Keratinocyte (primary cell): ENCODE measurements at regions not wholly inside any gene's neighbourhood (a gene's known extent, or its start where the extent isn't known, plus 50 kb on each side); places are given as distances from the start of the nearest gene placed in this dataset.

Source experiments
- DNase-seq: peaks from one replicate; pipeline ENCODE4 v3.0.0-alpha.2; 2011; ENCODE audit warnings: low read depth, missing footprints, low spot score
- FAIRE-seq: peaks from 2 replicates; lab custom pipeline; 2011; peaks lifted over from hg19 to GRCh38; lab: Jason Lieb, UNC
- H2AFZ ChIP-seq: 2 replicates; pipeline ENCODE4 v1.6.0; 2012; ENCODE audit warnings: low read length, control low read depth, inconsistent platforms; ENCODE audit not compliant: control insufficient read depth
- H3K27ac ChIP-seq: 2 replicates; pipeline ENCODE4 v1.5.1; 2011; ENCODE audit warnings: low read length; ENCODE audit not compliant: control insufficient read depth, insufficient read depth
- H3K27me3 ChIP-seq: 3 replicates; pipeline ENCODE4 v1.6.0; 2011; ENCODE audit warnings: low read length; ENCODE audit not compliant: control insufficient read depth, insufficient read depth; ENCODE audit errors: extremely low read depth
- H3K36me3 ChIP-seq, 2 experiments: 2 replicates in 1 of 2; 3 replicates in 1 of 2; pipeline ENCODE4 v1.5.1; 2011; ENCODE audit warnings: low read length in 2 of 2, mild to moderate bottlenecking in 1 of 2; ENCODE audit not compliant: control insufficient read depth in 2 of 2, insufficient read depth in 2 of 2; ENCODE audit errors: extremely low read depth in 1 of 2
- H3K4me1 ChIP-seq: 3 replicates; pipeline ENCODE4 v1.5.1; 2011; ENCODE audit warnings: low read length; ENCODE audit not compliant: control insufficient read depth, insufficient read depth; ENCODE audit errors: extremely low read depth
- H3K4me2 ChIP-seq: 3 replicates; pipeline ENCODE4 v1.6.0; 2011; ENCODE audit warnings: low read depth, low read length; ENCODE audit not compliant: control insufficient read depth, insufficient read depth; ENCODE audit errors: extremely low read depth
- H3K4me3 ChIP-seq, 3 experiments: fragments of 200-600 bp in 1 of 3; sonication (generic) in 1 of 3; 2 replicates in 2 of 3; 3 replicates in 1 of 3; pipeline ENCODE4 v1.5.1; 2011 to 2016; ENCODE audit warnings: low read length in 3 of 3, mild to moderate bottlenecking in 3 of 3, control low read depth in 2 of 3, inconsistent platforms in 1 of 3, low read depth in 1 of 3, mixed read lengths in 1 of 3, mixed run types in 1 of 3, moderate library complexity in 1 of 3; ENCODE audit not compliant: control insufficient read depth in 2 of 3, insufficient read depth in 2 of 3; ENCODE audit errors: extremely low read depth in 1 of 3
- H3K79me2 ChIP-seq: 2 replicates; pipeline ENCODE4 v1.6.0; 2012; ENCODE audit warnings: low read length; ENCODE audit not compliant: control insufficient read depth, insufficient read depth
- H3K9ac ChIP-seq: 3 replicates; pipeline ENCODE4 v1.6.0; 2011; ENCODE audit warnings: low read length; ENCODE audit not compliant: control insufficient read depth, insufficient read depth; ENCODE audit errors: extremely low read depth
- H3K9me1 ChIP-seq: 3 replicates; pipeline ENCODE4 v1.6.0; 2011; ENCODE audit warnings: low read length; ENCODE audit not compliant: control insufficient read depth, insufficient read depth; ENCODE audit errors: extremely low read depth
- H3K9me3 ChIP-seq: 2 replicates; pipeline ENCODE4 v1.5.1; 2012; ENCODE audit warnings: low read depth, low read length; ENCODE audit not compliant: control insufficient read depth
- H4K20me1 ChIP-seq: 3 replicates; pipeline ENCODE4 v1.6.0; 2011; ENCODE audit warnings: low read length; ENCODE audit not compliant: control insufficient read depth, insufficient read depth; ENCODE audit errors: extremely low read depth
- EZH2 ChIP-seq: IDR thresholded peaks from one replicate; pipeline ENCODE4 v1.6.1; 2012; ENCODE audit warnings: inconsistent platforms, mild to moderate bottlenecking, low read length, moderate library complexity
- dilution Hi-C: fragments of 300-500 bp; cut with MboI; formaldehyde crosslinking; loops from one replicate; pipeline ENCODE4 v1.7.0; 2020; ENCODE audit warnings: low sequenced_read_pairs; ENCODE audit not compliant: extremely low pct_ligation_motif_present
- TF ChIP-seq, protein P1 (sequence below), 3 experiments: IDR thresholded peaks in 1 of 3; conservative IDR thresholded peaks in 1 of 3; optimal IDR thresholded peaks in 1 of 3; 2 replicates in 2 of 3; 3 replicates in 1 of 3; pipeline versions ENCODE3 to v1.5.1; 2011; ENCODE audit warnings: low read length in 3 of 3, mild to moderate bottlenecking in 3 of 3, moderate library complexity in 2 of 3, control low read depth in 1 of 3, inconsistent platforms in 1 of 3; ENCODE audit not compliant: insufficient read depth in 2 of 3; ENCODE audit errors: extremely low read depth in 1 of 3

DNA sequence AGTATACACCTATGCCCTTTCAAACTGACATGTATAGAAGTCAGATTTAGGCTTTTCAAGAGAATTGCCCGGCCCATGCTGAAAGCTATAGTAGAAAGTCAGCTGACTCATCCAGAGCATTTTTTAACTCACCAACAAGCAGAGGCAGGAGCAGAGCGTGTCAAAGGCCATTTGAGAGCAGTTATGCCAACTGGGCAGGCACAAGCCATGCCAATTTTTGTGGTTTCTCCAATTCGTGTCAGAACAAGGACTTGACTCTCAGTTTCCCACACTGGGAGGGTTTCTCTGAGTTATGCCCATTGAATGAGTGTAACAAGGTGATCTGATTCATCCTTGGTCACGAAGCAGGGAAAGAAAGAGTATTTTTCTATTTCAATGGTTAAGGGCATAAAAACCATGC, 403.3 kb upstream of the THBS1 start:
- H3K9me1 ChIP-seq: no peaks in the 10 kb centered on the region
- no peaks in the 10 kb centered on the region for H3K27me3 ChIP-seq
- no peaks in the 10 kb centered on the region for H3K9me3 ChIP-seq
- peak overlapping the region; percentile 42 for H3K4me2 ChIP-seq
- H3K79me2 ChIP-seq: no peaks in the 10 kb centered on the region
- dilution Hi-C loops: no loop called here
- TF ChIP-seq, protein P1, sequence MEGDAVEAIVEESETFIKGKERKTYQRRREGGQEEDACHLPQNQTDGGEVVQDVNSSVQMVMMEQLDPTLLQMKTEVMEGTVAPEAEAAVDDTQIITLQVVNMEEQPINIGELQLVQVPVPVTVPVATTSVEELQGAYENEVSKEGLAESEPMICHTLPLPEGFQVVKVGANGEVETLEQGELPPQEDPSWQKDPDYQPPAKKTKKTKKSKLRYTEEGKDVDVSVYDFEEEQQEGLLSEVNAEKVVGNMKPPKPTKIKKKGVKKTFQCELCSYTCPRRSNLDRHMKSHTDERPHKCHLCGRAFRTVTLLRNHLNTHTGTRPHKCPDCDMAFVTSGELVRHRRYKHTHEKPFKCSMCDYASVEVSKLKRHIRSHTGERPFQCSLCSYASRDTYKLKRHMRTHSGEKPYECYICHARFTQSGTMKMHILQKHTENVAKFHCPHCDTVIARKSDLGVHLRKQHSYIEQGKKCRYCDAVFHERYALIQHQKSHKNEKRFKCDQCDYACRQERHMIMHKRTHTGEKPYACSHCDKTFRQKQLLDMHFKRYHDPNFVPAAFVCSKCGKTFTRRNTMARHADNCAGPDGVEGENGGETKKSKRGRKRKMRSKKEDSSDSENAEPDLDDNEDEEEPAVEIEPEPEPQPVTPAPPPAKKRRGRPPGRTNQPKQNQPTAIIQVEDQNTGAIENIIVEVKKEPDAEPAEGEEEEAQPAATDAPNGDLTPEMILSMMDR (optimal IDR thresholded peaks at IDR 0.05 in 1 of 3, IDR thresholded peaks at IDR 0.05 in 1 of 3, conservative IDR thresholded peaks at IDR 0.05 in 1 of 3; ENCODE audit: extremely low read depth in 1 of 3, insufficient read depth in 2 of 3, low read length in 3 of 3): no peak
- no peak for TF ChIP-seq EZH2
- DNase-seq (peak; percentile 99), FAIRE-seq (peak; percentile 99)
- H4K20me1 ChIP-seq: no peaks in the 10 kb centered on the region
- H3K4me1 ChIP-seq: peaks cover 52% of the 10 kb centered on the region
- peak overlapping the region; percentile 60 for H3K9ac ChIP-seq
- no peak overlapping the region for H3K4me3 ChIP-seq
- no peaks in the 10 kb centered on the region for H3K36me3 ChIP-seq
- H2AFZ ChIP-seq: no peak overlapping the region
- peak overlapping the region; percentile 93 for H3K27ac ChIP-seq

DNA sequence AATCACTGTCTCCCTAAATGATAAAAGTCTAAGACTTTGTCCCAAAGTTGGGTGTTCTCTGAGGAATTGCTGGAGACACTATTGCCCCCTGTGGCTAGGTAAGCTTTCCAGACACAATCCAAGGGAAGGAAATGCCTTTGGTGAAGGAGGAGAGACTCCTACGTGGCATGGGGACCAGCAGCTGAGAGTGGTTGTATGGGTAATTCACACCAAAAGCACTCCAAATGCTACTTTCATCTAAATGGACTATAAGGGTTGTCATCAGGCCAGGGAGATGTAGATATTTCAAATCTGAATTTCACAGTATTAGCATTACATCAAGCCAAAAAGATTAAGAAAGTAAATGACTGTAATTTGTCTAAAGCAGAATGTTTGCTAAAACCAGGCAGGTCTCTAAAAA, 400.8 kb upstream of the THBS1 start:
- FAIRE-seq: peak; percentile 56
- Histone ChIP-seq H4K20me1 (no peaks in the 10 kb centered on the region), H3K9me3 (no peaks in the 10 kb centered on the region), H3K9ac (no peak overlapping the region), H3K27me3 (no peaks in the 10 kb centered on the region), H3K4me3 (no peak overlapping the region), H3K4me2 (no peak overlapping the region), H3K4me1 (peaks cover 55% of the 10 kb centered on the region), H3K36me3 (peaks cover 0 to 2% of the 10 kb centered on the region in 2 experiments), H2AFZ (no peak overlapping the region), H3K9me1 (no peaks in the 10 kb centered on the region), H3K27ac (no peak overlapping the region), H3K79me2 (no peaks in the 10 kb centered on the region)
- TF ChIP-seq EZH2: no peak
- TF ChIP-seq, protein P1 (optimal IDR thresholded peaks at IDR 0.05 in 1 of 3, IDR thresholded peaks at IDR 0.05 in 1 of 3, conservative IDR thresholded peaks at IDR 0.05 in 1 of 3; ENCODE audit: extremely low read depth in 1 of 3, insufficient read depth in 2 of 3, low read length in 3 of 3): no peak
- no peak for DNase-seq
- dilution Hi-C loops: no loop called here
